NB4 (cell line): ENCODE measurements at regions not wholly inside any gene's neighbourhood (a gene's known extent, or its start where the extent isn't known, plus 50 kb on each side); places are given as distances from the start of the nearest gene placed in this dataset.

Source experiments
- CTCF ChIP-seq: IDR thresholded peaks from one replicate; pipeline ENCODE4 v1.5.1; 2012; ENCODE audit warnings: low read depth, low read length
- POLR2A ChIP-seq: IDR thresholded peaks from 2 replicates; pipeline ENCODE4 v1.6.1; 2011; ENCODE audit warnings: mild to moderate bottlenecking; ENCODE audit not compliant: insufficient read length; ENCODE audit errors: extremely low read depth
- TF ChIP-seq, protein P1 (sequence below): IDR thresholded peaks from 2 replicates; pipeline ENCODE4 v1.6.1; 2011; ENCODE audit warnings: low read depth, low read length

GRCh38 chr1:79744746-79745145 is 738.2 kb upstream of the ADGRL4 start:
- TF ChIP-seq CTCF: no peak
- TF ChIP-seq POLR2A: no peak
- TF ChIP-seq, protein P1, sequence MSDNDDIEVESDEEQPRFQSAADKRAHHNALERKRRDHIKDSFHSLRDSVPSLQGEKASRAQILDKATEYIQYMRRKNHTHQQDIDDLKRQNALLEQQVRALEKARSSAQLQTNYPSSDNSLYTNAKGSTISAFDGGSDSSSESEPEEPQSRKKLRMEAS: no peak
